Loucy (cell line): ENCODE measurements at regions not wholly inside any gene's neighbourhood (a gene's known extent, or its start where the extent isn't known, plus 50 kb on each side); places are given as distances from the start of the nearest gene placed in this dataset.
"Not testable (repeated sequence)": the region's sequence is repeated elsewhere in the genome, so short reads cannot be mapped to it uniquely, and the experiment has no call there.

Experiments
- H2AFZ ChIP-seq: fragments of 200-600 bp; sonication (generic); 2 replicates; pipeline ENCODE4 v1.6.0; 2016; ENCODE audit warnings: antibody characterized with exemption, mild to moderate bottlenecking, low read length, moderate library complexity
- H3F3A ChIP-seq: fragments of 200-600 bp; 2 replicates; pipeline ENCODE4 v1.6.0; 2016; ENCODE audit warnings: antibody characterized with exemption, low read depth, mild to moderate bottlenecking
- H3K27me3 ChIP-seq: fragments of 200-600 bp; sonication (generic); 2 replicates; pipeline ENCODE4 v1.6.1; 2014; ENCODE audit warnings: low read length, mild to moderate bottlenecking; ENCODE audit not compliant: insufficient read depth, poor library complexity, severe bottlenecking
- H3K36me3 ChIP-seq: fragments of 200-600 bp; sonication (generic); 2 replicates; pipeline ENCODE4 v1.6.1; 2016; ENCODE audit warnings: low read length; ENCODE audit not compliant: insufficient read depth
- H3K4me1 ChIP-seq: fragments of 200-600 bp; sonication (generic); 2 replicates; pipeline ENCODE4 v1.5.1; 2014; ENCODE audit warnings: low read length, mild to moderate bottlenecking; ENCODE audit not compliant: insufficient read depth, poor library complexity, severe bottlenecking
- H3K4me2 ChIP-seq: fragments of 200-600 bp; sonication (generic); 2 replicates; pipeline ENCODE4 v1.6.0; 2014; ENCODE audit warnings: antibody characterized with exemption, low read length, low read depth, mild to moderate bottlenecking; ENCODE audit not compliant: poor library complexity, severe bottlenecking
- H3K4me3 ChIP-seq: fragments of 200-600 bp; sonication (generic); 2 replicates; pipeline ENCODE4 v1.5.1; 2014; ENCODE audit warnings: low read length, mild to moderate bottlenecking, mixed read lengths; ENCODE audit not compliant: poor library complexity, severe bottlenecking
- H3K79me2 ChIP-seq: fragments of 200-600 bp; sonication (generic); 2 replicates; pipeline ENCODE4 v1.6.1; 2014; ENCODE audit warnings: low read length; ENCODE audit not compliant: insufficient read depth
- H3K9ac ChIP-seq: fragments of 200-600 bp; sonication (generic); 2 replicates; pipeline ENCODE4 v1.6.0; 2014; ENCODE audit warnings: mild to moderate bottlenecking, low read depth, low read length, moderate library complexity; ENCODE audit not compliant: poor library complexity, severe bottlenecking
- H3K9me2 ChIP-seq: fragments of 200-600 bp; sonication (generic); replicated peaks from 2 replicates; pipeline ENCODE4 v1.6.1; 2016; ENCODE audit warnings: low read depth, low read length, mixed read lengths
- H3K9me3 ChIP-seq: fragments of 200-600 bp; sonication (generic); 2 replicates; pipeline ENCODE4 v1.6.1; 2014; ENCODE audit warnings: mild to moderate bottlenecking, antibody characterized with exemption, low read length, low read depth; ENCODE audit not compliant: insufficient read depth
- H4K20me1 ChIP-seq: fragments of 200-600 bp; sonication (generic); 2 replicates; pipeline ENCODE4 v1.6.0; 2014; ENCODE audit warnings: antibody characterized with exemption, low read length, mild to moderate bottlenecking; ENCODE audit not compliant: insufficient read depth, poor library complexity, severe bottlenecking
- CTCF ChIP-seq: fragments of 200-600 bp; sonication (generic); conservative IDR thresholded peaks from 2 replicates; pipeline ENCODE4 v1.5.1; 2014; ENCODE audit warnings: mild to moderate bottlenecking, antibody characterized with exemption, low read length
- EZH2phosphoT487 ChIP-seq: fragments of 200-600 bp; IDR thresholded peaks from 2 replicates; pipeline ENCODE4 v1.6.1; 2018; ENCODE audit warnings: antibody characterized with exemption, mild to moderate bottlenecking, moderate library complexity, borderline replicate concordance

DNA sequence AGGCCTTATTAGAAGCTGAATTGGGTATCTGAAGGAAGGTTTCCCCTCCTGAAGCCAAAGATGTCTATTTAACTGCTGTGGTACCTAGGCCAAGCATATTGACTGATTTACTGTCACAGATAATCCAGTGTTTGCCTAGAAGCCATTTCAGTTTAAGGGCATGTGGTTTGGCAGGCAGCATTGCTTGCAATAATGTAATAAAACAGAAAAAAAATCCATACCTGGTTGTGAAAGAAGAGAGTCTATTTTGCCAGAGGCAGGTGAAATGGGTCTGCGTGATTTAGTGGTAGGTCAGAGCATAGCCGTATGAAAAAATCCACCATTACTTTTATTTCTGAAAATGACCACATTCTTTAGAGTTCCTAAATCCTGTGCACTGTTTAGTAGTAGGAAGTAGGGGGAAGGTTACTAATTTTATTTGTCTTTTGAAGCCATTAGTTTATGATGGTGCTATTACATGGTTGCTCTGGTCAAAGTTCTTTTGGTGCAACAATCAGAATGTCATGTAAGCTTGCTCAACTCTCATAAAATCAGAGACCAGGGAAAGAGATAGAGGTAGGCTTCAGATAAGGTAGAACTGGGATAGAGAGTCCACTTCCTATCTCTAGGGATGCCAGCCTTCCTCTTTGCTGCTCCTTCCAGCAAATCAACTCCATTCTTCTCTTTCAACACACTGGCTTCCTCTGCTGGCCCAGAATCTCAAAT lies 343.4 kb downstream of the GPD2 start:
- Histone ChIP-seq H3K4me3 (no peak overlapping the region), H3F3A (no peaks in the 10 kb centered on the region)

DNA sequence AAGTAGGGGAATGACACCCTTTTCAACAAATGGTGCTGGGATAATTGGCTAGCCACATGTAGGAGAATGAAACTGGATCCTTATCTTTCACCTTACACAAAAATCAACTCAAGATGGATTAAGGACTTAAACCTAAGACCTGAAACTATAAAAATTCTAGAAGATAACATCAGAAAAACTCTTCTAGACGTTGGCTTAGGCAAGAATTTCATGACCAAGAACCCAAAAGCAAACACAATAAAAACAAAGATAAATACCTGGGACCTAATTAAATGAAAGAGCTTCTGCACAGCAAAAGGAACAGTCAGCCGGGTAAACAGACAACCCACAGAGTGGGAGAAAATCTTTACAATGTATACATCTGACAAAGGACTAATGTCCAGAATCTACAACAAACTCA lies 345.5 kb downstream of the GPD2 start:
- H3K4me3 ChIP-seq, H3F3A ChIP-seq, H2AFZ ChIP-seq, H3K4me2 ChIP-seq, H4K20me1 ChIP-seq, H3K36me3 ChIP-seq, H3K27me3 ChIP-seq, H3K9me2 ChIP-seq, H3K9me3 ChIP-seq, H3K4me1 ChIP-seq, H3K9ac ChIP-seq, H3K79me2 ChIP-seq: not testable (repeated sequence)

More for the DNA sequence above, 343.4 kb downstream of the GPD2 start:
- Histone ChIP-seq H3K9ac (no peak overlapping the region), H3K4me2 (no peak overlapping the region), H3K4me1 (no peaks in the 10 kb centered on the region), H3K79me2 (no peaks in the 10 kb centered on the region), H3K36me3 (no peaks in the 10 kb centered on the region), H4K20me1 (no peaks in the 10 kb centered on the region), H3K9me3 (no peaks in the 10 kb centered on the region), H2AFZ (no peak overlapping the region), H3K27me3 (no peaks in the 10 kb centered on the region), H3K9me2 (no peaks in the 10 kb centered on the region)
- no peak for TF ChIP-seq CTCF
- no peak for TF ChIP-seq EZH2phosphoT487

GRCh38 chr2:156784020-156784701 lies 348.0 kb downstream of the GPD2 start:
- H3K27me3 ChIP-seq: no peaks in the 10 kb centered on the region
- H3K79me2 ChIP-seq: no peaks in the 10 kb centered on the region
- no peak overlapping the region for H2AFZ ChIP-seq
- H3K9ac ChIP-seq: no peak overlapping the region
- TF ChIP-seq CTCF (no peak), EZH2phosphoT487 (no peak)
- H3F3A ChIP-seq: no peaks in the 10 kb centered on the region
- H3K9me3 ChIP-seq: no peaks in the 10 kb centered on the region
- no peaks in the 10 kb centered on the region; the same call in 1 of the 2 replicates for H3K9me2 ChIP-seq
- H3K4me3 ChIP-seq: no peak overlapping the region
- H3K36me3 ChIP-seq: no peaks in the 10 kb centered on the region
- no peaks in the 10 kb centered on the region for H4K20me1 ChIP-seq
- no peaks in the 10 kb centered on the region for H3K4me1 ChIP-seq
- no peak overlapping the region for H3K4me2 ChIP-seq
